Endothelial cell of umbilical vein (primary cell): ENCODE measurements at regions not wholly inside any gene's neighbourhood (a gene's known extent, or its start where the extent isn't known, plus 50 kb on each side); places are given as distances from the start of the nearest gene placed in this dataset.

Experiments used
- CTCF ChIP-seq, 2 donors: IDR thresholded peaks; 1 replicate in 1 of 2; 2 replicates in 1 of 2; pipeline ENCODE4 v1.5.1; 2011; ENCODE audit warnings: low read length in 2 of 2, mild to moderate bottlenecking in 2 of 2, moderate library complexity in 2 of 2, control low read depth in 1 of 2, inconsistent platforms in 1 of 2, low read depth in 1 of 2; ENCODE audit not compliant: insufficient read depth in 1 of 2; ENCODE audit errors: extremely low read depth in 1 of 2
- EZH2 ChIP-seq: IDR thresholded peaks from 2 replicates; pipeline ENCODE4 v1.6.1; 2012; ENCODE audit warnings: borderline replicate concordance, low read depth, mild to moderate bottlenecking, moderate library complexity, low read length, inconsistent platforms; ENCODE audit not compliant: severe bottlenecking
- GATA2 ChIP-seq: IDR thresholded peaks from 2 replicates; pipeline ENCODE4 v1.7.0; 2011; ENCODE audit warnings: low read depth, mild to moderate bottlenecking, moderate library complexity, mixed read lengths, low read length; ENCODE audit not compliant: insufficient read length, insufficient read depth
- JUN ChIP-seq: IDR thresholded peaks from 2 replicates; pipeline ENCODE4 v1.6.1; 2011; ENCODE audit warnings: borderline replicate concordance, low read depth; ENCODE audit not compliant: insufficient read length, insufficient read depth
- MAX ChIP-seq: IDR thresholded peaks from 2 replicates; pipeline ENCODE4 v1.6.1; 2011; ENCODE audit not compliant: insufficient read depth, insufficient read length
- POLR2A ChIP-seq: IDR thresholded peaks from 2 replicates; pipeline ENCODE4 v1.6.1; 2012; ENCODE audit warnings: low read depth, mild to moderate bottlenecking, control low read depth, low read length
- POLR2AphosphoS5 ChIP-seq: IDR thresholded peaks from 2 replicates; pipeline ENCODE4 v1.6.1; 2012; ENCODE audit warnings: low read depth, mild to moderate bottlenecking, control low read depth, low read length, moderate library complexity; ENCODE audit not compliant: insufficient read depth

- no peak for TF ChIP-seq CTCF (IDR thresholded peaks at IDR 0.05; ENCODE audit: extremely low read depth in 1 of 2, insufficient read depth in 1 of 2, low read depth in 1 of 2, low read length in 2 of 2)
- TF ChIP-seq POLR2A: no peak
- no peak for TF ChIP-seq POLR2AphosphoS5
- TF ChIP-seq GATA2: no peak
- no peak for TF ChIP-seq EZH2
- no peak for TF ChIP-seq MAX
- TF ChIP-seq JUN: no peak
Measured at GRCh38 chr1:98331718-98332311, 329.7 kb upstream of the SNX7 start.
